ENCODE measurements at regions not wholly inside any gene's neighbourhood (a gene's known extent, or its start where the extent isn't known, plus 50 kb on each side); places are given as distances from the start of the nearest gene placed in this dataset.

DNA sequence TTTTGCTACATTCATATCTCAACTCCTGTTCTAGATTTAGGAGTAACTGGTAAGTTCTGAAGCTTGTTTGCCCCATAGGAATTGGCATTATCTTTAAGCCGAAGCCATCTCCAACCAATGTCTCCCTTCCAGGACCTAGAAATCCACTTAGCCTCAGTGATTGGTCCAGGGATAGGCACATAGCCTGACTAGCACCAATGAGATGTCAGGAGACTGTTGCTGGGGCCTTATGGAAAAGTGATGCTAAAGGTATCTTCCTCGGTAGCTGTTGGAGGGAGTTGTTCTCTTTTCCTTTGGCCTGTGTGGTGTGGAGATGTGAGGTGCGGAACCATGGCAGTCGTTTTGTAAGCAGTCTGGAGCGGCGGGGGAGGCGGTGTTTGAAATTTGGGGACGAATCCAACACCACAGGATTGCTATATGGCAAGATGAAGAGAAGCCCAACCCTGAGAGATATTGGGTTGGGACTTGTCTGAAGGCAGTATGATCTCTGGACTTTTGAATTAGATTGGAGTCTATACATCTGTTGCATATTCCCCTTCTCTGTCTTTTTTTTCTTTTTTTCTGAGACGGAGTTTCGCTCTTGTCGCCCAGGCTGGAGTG lies 109.8 kb upstream of the ATP6AP2 start:
- TF ChIP-seq, protein P1, sequence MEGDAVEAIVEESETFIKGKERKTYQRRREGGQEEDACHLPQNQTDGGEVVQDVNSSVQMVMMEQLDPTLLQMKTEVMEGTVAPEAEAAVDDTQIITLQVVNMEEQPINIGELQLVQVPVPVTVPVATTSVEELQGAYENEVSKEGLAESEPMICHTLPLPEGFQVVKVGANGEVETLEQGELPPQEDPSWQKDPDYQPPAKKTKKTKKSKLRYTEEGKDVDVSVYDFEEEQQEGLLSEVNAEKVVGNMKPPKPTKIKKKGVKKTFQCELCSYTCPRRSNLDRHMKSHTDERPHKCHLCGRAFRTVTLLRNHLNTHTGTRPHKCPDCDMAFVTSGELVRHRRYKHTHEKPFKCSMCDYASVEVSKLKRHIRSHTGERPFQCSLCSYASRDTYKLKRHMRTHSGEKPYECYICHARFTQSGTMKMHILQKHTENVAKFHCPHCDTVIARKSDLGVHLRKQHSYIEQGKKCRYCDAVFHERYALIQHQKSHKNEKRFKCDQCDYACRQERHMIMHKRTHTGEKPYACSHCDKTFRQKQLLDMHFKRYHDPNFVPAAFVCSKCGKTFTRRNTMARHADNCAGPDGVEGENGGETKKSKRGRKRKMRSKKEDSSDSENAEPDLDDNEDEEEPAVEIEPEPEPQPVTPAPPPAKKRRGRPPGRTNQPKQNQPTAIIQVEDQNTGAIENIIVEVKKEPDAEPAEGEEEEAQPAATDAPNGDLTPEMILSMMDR (IDR thresholded peaks at IDR 0.05): no peak
- TF ChIP-seq POLR2A (IDR thresholded peaks at IDR 0.05): no peak

All from adrenal gland (tissue), 5 donors.